Coronary artery (tissue), 2 donors: ENCODE measurements at regions not wholly inside any gene's neighbourhood (a gene's known extent, or its start where the extent isn't known, plus 50 kb on each side); places are given as distances from the start of the nearest gene placed in this dataset.

ENCODE experiments used
- DNase-seq: peaks from one replicate; pipeline ENCODE4 v3.0.0-alpha.2; 2017; ENCODE audit warnings: low spot score
- H3K27ac ChIP-seq, 2 donors: fragments of 200-600 bp; sonication (generic); one replicate each; pipeline ENCODE4 v1.5.1; 2016 to 2019
- H3K4me3 ChIP-seq: fragments of 200-600 bp; sonication (generic); 2 replicates; pipeline ENCODE4 v1.5.1; 2016; ENCODE audit warnings: mild to moderate bottlenecking, moderate library complexity
- TF ChIP-seq, protein P1 (sequence below): fragments of 200-600 bp; sonication (generic); IDR thresholded peaks from one replicate; pipeline ENCODE4 v1.5.1; 2019; ENCODE audit warnings: antibody characterized with exemption

DNA sequence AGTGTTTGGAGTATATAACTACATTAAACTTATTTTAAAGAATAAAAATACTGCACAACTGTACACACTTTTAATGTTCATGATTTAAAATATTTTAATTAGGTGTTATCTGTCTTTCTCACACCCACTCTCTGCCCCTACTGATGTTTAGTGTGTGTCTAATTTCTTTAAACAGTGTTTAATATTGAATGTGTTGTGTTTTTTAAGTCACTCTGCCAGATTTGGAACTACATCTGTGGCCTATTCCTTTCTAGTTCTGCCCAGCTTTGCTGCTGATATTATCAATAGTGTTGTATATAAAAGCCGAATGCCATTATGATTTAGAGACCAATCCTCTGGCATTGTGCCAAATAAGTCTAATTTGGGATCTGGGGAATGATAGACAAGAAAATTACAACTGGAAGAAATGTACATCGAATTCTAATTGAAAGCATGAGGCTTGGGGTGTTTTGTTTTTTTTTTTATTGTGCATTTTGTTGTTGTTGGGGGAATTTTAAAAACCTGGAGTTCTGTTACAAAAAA lies 398.0 kb downstream of the CPS1 start:
- no peak for DNase-seq
- H3K27ac ChIP-seq: no peak overlapping the region
- H3K4me3 ChIP-seq: no peak overlapping the region
- TF ChIP-seq, protein P1, sequence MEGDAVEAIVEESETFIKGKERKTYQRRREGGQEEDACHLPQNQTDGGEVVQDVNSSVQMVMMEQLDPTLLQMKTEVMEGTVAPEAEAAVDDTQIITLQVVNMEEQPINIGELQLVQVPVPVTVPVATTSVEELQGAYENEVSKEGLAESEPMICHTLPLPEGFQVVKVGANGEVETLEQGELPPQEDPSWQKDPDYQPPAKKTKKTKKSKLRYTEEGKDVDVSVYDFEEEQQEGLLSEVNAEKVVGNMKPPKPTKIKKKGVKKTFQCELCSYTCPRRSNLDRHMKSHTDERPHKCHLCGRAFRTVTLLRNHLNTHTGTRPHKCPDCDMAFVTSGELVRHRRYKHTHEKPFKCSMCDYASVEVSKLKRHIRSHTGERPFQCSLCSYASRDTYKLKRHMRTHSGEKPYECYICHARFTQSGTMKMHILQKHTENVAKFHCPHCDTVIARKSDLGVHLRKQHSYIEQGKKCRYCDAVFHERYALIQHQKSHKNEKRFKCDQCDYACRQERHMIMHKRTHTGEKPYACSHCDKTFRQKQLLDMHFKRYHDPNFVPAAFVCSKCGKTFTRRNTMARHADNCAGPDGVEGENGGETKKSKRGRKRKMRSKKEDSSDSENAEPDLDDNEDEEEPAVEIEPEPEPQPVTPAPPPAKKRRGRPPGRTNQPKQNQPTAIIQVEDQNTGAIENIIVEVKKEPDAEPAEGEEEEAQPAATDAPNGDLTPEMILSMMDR: no peak

DNA sequence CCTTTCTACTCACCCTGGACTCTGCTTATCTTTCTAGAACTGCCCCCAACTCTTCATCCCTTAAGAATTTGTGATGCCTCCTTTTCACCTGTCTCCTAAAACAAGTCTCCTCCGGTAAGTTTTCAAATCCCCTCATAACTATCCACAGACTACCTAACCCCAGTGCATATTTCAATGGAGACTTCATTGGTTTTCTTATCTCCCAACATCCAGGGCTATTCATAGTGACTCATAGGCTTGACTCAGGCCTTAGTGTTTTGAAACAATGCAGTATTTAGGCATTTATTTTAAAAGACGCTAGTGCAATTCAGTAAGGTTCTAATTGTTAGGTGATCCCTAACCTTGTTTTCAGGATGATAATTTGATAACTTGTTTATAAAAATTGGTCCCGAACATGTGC lies 399.2 kb downstream of the CPS1 start:
- no peak for DNase-seq

DNA sequence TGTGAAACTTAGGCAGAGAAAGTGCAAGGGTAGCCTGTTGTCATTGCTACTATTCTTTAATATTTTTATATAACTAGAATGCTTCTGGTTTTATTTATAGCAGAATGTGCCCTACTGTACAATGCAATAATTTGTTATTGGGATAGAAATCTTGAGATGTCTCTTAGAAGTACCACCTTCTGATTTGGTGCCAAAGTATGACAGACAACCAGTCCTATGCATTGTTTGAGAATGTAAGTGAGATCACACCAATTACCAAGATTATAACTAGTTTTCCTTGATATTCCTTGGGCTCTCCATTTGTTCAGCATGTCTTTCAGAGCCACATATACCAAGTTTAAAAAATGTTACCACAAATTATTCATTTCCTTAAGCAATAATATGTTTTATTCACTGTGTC lies 399.7 kb downstream of the CPS1 start:
- TF ChIP-seq, protein P1: no peak

More for the DNA sequence above, 399.2 kb downstream of the CPS1 start:
- TF ChIP-seq, protein P1: no peak
- Histone ChIP-seq H3K27ac (no peak overlapping the region), H3K4me3 (no peak overlapping the region)

GRCh38 chr2:210961249-210961648 lies 404.9 kb downstream of the CPS1 start:
- Histone ChIP-seq H3K4me3 (no peak overlapping the region), H3K27ac (no peak overlapping the region)
- TF ChIP-seq, protein P1: no peak
- no peak for DNase-seq

More for the DNA sequence above, 399.7 kb downstream of the CPS1 start:
- Histone ChIP-seq H3K4me3 (no peak overlapping the region), H3K27ac (no peak overlapping the region)
- DNase-seq: no peak

DNA sequence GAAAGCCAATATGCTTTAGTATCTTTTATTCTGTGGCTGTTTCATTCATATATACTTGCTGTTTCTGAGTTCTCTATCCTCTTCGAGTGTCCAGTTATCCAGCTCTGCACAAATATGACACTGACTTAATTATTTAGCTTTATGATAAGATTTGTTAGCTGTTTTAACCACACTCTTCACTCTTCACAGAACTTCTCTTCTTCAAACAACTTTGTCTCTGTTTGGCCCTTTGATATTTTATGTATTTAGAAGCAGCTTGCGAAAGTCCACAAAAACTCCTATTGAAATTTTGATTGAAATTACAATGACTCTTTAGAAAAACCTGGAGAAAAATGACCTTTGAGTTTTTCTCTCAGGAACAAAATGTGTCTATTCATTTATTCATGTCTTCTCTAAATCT lies 407.0 kb downstream of the CPS1 start:
- Histone ChIP-seq H3K27ac (no peak overlapping the region), H3K4me3 (no peak overlapping the region)
- TF ChIP-seq, protein P1: no peak
- no peak for DNase-seq

DNA sequence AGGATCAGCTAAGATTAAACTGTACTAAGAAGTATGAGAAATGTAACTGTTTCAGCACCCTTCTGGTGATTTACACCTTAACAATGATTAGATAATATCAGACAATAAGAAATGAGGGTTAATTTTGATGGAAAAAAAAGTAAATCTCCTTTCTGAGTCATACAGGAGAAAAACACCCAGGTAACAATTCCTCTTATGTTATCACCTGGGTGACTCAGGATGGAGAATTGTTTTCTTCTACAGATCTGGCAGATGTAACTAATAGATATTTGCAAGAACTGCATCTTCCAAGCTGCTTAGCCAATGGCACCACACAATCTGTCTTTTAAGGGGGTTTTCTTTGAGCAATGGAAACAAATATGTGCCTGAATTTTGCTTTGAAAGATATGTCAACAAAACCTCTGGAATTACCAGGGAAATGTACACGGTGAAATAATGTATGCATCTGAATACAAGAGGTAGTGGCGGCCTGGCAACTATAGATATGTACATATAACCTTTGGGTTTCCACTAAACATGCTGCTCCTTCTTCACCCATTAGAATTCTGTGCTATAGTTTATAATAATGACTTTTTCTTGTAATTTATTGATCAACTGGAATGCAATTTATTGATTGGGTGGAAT lies 407.9 kb downstream of the CPS1 start:
- H3K27ac ChIP-seq: no peak overlapping the region
- no peak overlapping the region for H3K4me3 ChIP-seq
- TF ChIP-seq, protein P1: no peak
- no peak for DNase-seq

GRCh38 chr2:210965472-210965871 lies 409.1 kb downstream of the CPS1 start:
- Histone ChIP-seq H3K27ac (no peak overlapping the region), H3K4me3 (no peak overlapping the region)
- DNase-seq: no peak
- TF ChIP-seq, protein P1: no peak
